Uterus (tissue), 2 donors: ENCODE measurements at regions not wholly inside any gene's neighbourhood (a gene's known extent, or its start where the extent isn't known, plus 50 kb on each side); places are given as distances from the start of the nearest gene placed in this dataset.

ENCODE experiments used
- POLR2A ChIP-seq, 2 donors: fragments of 450-650 bp; IDR thresholded peaks; one replicate each; pipeline ENCODE4 v1.6.1; 2016; ENCODE audit warnings: antibody characterized with exemption in 2 of 2, mild to moderate bottlenecking in 1 of 2, moderate library complexity in 1 of 2
- TF ChIP-seq, protein P1 (sequence below), 4 experiments: fragments of 200-600 bp in 2 of 4; fragments of 450-650 bp in 2 of 4; sonication (generic) in 2 of 4; IDR thresholded peaks; one replicate each; pipeline ENCODE4 v1.5.1; 2016 to 2019; ENCODE audit warnings: antibody characterized with exemption in 4 of 4, mild to moderate bottlenecking in 2 of 4, moderate library complexity in 1 of 4

DNA sequence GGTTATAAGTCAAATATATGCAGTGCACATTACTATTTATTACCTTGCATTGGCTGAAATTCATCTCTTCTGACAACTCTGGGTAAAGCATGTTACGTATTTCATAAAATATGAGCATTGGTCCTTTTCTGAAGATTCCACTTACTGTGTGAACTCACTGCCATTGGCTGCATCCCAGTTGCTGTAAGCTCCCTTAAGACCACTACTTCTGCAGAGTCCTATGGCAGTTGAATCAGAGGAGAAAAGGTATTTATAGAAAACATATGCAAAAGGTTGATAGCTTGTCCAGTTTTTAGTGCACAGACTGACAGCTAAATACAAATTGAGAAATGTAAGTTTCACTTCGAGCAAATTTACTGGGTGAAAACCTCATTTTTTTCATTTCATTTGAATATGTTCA lies 394.6 kb upstream of the ARRDC3 start:
- TF ChIP-seq, protein P1, sequence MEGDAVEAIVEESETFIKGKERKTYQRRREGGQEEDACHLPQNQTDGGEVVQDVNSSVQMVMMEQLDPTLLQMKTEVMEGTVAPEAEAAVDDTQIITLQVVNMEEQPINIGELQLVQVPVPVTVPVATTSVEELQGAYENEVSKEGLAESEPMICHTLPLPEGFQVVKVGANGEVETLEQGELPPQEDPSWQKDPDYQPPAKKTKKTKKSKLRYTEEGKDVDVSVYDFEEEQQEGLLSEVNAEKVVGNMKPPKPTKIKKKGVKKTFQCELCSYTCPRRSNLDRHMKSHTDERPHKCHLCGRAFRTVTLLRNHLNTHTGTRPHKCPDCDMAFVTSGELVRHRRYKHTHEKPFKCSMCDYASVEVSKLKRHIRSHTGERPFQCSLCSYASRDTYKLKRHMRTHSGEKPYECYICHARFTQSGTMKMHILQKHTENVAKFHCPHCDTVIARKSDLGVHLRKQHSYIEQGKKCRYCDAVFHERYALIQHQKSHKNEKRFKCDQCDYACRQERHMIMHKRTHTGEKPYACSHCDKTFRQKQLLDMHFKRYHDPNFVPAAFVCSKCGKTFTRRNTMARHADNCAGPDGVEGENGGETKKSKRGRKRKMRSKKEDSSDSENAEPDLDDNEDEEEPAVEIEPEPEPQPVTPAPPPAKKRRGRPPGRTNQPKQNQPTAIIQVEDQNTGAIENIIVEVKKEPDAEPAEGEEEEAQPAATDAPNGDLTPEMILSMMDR (IDR thresholded peaks at IDR 0.05) = no peak
- no peak for TF ChIP-seq POLR2A (IDR thresholded peaks at IDR 0.05)
